NOMO-1 treated with dmso at 0.1 percent for 144 hours (cell line): ENCODE measurements at regions not wholly inside any gene's neighbourhood (a gene's known extent, or its start where the extent isn't known, plus 50 kb on each side); places are given as distances from the start of the nearest gene placed in this dataset.
A peak's percentile ranks its signal among the peaks of the same experiment; 100 is the strongest.
"Not testable (repeated sequence)": the region's sequence is repeated elsewhere in the genome, so short reads cannot be mapped to it uniquely, and the experiment has no call there.

Experiments used
- DNase-seq: peaks from one replicate; lab custom pipeline; 2025; ENCODE audit not compliant: unreplicated experiment; lab: John Stamatoyannopoulos, UW

DNA sequence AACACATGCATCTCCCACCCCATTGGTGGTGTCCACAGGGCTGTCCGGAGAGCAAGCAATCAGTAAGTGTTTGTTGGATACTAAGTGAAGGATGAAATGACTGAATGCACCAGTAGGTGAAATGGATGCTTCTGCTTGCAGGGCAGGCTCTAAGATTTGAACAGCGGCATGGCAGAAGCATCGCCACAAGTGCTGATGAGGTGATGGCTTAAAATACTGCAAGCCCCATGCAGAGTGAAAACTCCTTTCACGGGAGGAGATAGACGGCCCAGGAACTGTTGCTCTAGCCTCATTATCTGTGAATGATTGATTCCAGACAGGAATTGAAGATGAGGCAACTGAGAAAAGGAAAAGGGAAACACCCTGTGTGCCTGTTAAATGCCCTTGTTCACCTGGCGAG is 158.9 kb downstream of the LY86 start:
- no peak for DNase-seq

DNA sequence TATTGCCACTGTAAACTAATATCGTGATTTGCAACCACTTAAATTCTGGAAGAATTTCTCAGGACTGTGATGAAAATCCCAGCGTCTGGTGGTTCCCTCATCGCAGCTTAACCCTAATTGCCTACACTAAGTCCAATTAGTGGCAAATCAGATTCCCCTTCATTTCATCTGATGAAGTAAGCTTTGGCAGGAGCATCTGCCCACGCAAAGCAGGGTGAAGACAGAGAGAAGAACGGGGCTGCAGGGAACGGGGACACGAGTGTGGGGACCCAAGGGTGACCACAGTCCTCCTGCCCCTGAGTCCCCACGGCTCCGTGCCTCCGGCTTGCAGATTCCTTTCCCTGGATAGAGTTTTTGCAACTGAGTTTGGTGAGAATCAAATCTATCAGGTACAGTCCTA is 159.5 kb downstream of the LY86 start:
- no peak for DNase-seq

DNA sequence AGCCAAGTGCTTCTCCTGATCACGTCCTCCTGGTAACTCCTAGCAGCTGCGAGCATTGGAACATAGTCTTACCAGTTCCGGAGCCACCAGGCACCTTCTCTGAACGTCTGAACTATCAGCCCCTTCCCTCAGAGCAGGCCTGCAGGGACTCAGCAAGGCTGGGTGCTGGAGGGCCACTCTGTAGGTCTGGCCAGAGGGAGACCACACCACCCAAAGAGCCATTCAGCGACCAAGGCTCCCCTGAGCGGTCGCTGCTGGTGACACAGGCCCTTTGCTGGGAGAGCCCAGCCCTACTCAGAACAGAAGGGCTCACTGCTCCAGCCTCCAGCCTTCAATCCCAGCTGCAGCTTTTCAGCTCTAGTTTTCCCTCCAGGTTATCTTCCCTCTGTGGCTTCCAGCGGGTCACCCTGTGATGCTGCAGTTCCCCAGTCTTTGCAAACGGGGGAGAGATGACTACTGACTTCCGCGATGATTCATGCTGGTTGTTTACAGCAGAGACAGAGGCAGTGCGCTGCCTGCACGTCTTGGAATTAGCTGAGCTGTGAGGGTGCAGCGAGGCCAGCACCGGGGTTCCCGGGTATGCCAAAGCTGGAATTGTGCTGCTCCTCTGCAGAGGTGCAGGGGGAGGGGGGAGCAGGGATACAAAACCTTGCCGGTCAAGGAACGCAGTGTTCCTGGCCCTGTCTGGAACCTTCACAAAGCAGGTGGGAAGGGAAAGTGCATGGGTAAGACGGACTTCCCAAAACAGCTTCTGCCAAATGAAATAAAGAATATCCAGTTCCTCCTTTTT is 161.4 kb downstream of the LY86 start:
- DNase-seq = peak; percentile 21

DNA sequence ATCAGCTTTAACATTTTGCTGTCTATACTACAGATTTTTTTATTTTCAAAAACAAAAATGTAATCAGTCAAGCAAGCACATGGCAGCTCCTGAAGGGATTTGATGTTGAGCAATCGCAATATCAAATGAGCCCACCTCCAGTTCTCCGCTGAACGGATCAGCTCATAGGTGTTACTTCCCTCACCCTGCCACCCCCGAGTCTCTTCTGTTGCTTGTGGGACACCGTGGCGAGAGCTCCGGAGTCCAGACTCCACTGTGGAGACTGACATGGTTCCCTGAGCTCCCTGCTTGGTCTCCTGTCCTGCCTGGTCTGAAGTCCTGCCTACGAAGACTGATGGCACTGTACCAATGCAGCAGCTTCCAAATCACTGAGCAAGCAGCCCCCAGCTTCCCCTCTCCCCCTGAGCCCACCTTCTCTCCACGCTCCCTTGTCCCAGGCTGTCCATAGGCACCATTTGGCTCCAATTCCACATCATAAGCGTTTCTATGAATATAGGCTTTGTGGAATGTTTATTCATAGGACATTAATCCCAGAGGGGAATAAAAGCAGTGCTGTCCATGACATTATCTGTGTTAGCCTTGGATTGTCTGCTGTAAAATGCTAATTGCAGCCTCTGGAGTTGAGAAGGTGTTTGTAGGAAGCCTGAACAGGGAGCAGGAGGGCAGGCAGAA is 162.2 kb downstream of the LY86 start:
- DNase-seq = no peak

DNA sequence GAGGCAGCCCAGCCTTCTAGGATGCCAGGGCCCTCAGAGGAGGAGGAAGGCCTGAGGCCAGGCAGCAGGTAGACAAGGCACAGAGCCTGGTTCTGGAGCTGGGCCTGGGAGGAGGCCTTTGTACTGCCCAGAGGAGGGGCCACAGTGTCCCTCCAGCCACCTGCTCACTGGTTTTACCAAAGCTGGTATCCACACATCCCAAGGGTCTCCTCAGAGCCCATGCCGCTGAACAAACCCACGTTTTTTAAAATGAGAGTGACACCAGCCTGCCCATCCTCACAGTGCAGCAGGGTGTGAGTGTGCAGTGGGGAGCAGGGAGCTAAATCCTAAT is 162.7 kb downstream of the LY86 start:
- no peak for DNase-seq

DNA sequence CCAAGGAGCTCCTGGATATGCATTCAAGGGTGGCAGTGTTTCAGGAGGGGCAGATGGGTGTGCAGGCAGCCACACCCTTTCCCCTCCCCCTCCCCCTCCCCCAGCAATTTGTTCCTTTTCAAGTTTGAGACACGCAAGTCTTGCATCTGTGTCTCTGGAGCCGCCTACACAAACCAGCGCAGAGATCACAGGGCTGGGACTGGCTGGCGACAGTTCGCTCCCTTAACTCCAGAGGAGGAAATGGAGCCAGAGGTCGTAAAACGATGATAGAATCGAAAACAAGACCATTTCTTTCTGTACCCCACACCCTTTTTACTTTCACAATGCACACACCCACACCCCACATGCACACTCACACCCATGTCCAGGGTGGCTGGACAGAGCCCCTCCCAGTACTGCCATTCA is 163.1 kb downstream of the LY86 start:
- peak; percentile 17 for DNase-seq

DNA sequence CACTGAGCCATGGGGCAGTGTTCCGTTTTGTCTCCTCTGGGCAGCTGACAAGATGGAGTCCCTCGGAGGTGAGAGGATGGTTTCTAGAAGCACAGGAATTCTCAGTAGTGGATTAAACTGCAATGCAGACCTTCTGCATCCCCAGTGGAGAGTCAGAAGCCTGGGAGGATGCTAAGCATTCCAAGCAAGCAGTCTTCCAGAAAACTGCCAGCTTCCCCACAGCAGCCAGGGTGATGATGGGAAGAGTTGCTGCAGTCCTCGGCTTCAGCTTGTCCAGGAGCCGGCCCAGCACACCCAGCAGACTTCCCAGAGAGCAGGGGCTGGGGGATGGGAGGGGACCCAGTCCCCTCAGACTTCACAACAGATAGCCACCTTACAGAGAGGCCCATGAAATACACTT is 163.6 kb downstream of the LY86 start:
- DNase-seq = no peak

DNA sequence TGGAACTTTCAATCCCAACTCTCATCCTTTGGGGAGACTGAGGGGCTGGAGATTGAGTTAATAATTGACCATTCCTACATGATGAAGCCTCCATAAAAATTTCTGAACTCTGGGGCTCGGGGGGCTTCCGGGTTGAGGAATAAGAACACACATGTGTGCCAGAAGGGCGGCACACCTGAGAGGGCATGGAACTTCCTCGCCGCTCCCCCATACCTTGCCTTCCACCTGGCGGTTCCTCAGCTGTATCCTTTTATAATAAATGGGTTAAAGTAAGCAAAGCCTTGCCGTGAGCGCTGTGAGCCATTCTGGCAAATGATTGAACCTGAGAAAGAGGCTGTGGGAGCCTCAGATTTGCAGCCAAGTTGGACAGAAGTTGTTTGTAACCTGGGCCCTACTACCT is 164.8 kb downstream of the LY86 start:
- DNase-seq = no peak

DNA sequence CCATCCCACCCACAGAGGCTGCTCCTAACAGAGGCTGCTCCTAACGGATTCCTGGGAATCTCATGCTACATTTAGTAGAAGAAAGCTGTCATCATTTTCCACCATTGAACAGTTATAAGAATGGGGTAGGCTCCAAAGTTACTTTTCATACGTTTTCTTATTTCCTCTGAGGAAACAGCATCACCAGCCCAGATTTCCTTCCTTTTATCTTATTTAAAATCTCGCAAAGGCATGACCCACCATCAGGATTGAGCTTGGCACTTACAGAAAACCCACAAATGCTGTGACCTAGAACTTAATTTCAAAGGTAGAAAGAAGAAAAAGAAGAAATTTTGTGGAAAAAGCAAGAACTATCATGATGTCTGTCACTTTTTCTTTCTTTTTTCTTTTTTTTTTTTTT is 168.0 kb downstream of the LY86 start:
- DNase-seq = no peak

DNA sequence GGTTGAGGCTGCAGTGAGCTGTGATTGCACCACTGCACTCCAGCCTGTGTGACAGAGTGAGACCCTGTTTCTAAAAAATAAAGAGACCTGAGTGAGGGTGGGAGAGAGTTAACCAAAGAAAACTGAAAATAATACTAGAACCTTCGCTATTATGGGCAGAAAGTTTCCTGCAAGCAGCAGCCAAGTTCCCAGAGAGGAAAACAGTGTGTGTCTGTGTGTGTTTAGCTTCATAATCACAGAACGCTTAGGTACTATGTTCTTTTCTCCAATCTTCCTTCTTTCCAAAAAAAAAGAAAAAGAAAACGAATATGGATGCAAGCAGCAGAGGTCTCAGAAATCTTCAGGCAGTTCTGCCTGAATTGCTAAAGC is 170.0 kb downstream of the LY86 start:
- DNase-seq = no peak

DNA sequence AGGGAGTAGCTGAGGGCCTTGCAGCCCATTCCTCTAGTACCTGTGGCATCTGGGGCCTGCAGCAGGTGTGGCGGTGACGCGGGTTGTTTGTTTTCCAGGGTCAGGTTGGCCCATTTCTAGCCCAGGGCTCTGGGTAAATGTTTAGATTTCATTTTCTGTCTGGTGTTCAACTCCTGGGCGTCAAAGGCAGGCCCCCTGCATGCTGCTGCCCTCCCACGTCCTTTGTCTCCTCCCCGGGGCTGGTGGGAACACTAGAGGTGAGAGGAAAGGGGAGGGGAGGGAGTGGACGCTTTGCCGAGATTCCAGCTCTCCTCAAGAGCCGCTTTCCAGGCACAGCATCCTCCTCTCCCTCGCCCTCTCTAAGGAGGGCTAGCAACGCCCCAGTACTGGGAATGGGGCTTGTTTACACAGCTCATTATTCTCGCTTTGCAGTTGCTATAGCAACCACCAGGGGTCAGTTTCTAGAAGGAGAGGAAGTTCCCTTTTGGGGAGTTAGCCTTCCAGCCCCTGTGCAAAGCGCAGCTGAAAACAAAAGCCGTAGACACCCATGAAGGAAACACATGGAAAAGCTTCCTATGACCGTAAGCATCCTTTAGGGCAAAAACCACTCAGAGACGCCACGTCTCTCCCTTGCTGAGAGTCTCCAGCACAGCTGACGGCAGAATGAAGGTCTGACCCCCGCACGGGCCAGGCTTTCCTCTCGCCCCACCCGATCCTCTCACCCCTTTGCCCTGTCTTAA is 170.6 kb downstream of the LY86 start:
- peak; percentile 61 for DNase-seq

DNA sequence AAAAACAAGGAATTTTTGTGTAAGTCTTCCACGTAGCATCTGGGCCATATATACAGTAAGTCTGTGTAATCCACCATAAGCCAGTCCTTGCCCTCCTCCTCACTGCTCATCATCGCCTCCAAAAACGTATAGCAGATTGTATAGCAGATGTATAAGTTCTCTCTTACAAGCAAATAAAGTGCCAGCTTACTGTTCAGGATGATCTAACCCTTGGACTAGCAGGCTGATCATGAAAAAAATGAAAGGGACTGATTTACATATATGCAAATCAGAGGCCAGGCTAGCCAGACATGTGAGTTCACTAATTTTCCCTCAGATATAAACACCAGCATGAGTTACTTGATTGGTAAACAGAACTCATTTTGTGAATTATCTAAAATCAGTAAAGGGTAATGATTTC is 171.5 kb downstream of the LY86 start:
- no peak for DNase-seq

DNA sequence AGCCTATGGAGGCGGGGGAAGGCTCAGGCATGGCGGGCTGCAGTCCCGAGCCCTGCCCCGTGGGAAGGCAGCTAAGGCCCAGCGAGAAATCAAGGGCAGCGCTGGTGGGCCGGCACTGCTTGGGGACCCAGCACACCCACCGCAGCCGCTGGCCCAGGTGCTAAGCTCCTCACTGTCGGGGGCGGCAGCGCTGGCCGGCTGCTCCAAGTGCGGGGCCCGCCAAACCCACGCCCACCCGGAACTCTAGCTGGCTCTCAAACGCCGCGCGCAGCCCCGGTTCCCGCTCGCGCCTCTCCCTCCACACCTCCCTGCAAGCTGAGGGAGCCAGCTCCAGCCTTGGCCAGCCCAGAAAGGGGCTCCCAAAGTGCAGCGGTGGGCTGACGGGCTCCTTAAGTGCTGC is 174.0 kb downstream of the LY86 start:
- DNase-seq = not testable (repeated sequence)

DNA sequence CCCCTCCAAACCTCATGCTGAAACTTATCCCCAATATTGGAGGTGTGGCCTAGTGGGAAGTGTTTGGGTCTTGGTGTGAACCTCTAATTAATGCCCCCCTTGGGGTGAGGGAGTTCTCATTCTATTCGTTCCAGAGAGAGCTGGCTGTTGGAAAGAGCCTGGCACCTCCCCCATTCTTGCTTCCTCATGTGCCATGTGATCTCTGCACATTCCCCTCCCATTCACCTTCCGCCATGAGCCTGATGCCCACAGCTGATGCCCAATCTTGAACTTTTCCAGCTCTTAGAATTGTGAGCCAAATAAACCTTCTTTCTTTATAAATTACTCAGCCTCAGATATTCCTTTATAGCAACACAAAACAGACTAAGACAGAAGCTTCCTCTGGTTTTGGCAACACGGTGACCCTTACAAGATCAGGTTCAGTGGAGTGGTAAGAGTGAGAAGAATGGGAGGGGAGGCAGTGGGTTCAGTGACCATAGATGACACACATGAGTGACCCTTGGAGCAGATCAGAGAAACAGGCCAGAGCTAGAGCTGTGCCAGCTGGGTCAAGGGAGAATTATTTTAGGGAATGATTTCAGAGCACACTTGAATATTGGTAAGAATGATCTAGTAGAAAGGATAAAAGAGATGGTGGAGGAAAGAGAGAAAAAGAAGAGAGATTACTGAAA is 176.4 kb downstream of the LY86 start:
- no peak for DNase-seq

DNA sequence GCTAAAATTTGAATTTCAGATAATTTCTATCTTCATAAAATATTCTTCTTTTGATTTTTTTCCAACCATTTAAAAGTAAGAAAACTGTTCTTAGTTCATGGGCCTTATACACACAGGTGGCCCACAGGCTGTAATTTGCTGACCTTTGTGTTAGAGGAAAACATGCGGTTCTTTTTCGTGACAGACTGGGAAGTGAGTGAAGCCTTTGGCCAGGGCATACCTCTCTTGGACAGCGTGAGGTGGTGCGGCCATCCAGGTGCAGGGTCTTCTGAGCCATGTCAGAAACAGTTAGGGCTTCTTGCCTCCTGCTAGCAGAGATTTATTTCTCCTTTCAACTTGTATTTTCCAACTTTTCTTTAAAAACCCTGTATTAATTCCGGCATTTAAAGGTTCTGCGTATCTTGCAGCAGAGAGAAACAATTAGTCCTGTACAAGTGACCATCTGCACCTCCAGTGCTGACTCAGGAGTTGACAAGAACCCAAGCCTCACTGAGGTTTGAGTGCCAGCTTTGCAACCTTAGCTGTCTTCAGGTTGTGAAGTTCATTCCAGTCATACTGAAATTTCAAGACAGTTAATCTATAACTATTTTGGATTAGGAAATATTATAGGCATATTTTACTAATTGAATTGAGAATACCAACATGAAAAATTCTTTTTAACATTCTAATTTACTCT is 177.8 kb downstream of the LY86 start:
- no peak for DNase-seq

DNA sequence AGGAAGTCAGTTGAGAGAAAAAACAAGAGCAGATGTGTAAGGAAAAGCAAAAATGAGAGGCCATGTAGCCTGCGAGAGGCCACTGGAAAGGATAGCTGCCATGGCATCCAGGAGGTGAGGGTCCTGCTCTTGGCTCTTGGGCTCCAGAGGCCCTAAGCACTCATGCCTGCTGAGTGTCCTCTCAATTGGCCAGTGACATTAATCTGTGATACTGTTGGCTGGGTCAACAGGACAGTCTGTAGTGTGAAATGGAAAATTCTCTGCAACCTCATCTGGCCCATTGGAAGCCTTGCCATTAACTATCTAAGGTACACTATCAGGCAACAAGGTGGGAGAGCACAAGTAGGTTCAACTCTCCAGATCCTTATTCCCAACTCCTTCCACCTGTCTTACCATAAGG is 180.9 kb downstream of the LY86 start:
- no peak for DNase-seq

DNA sequence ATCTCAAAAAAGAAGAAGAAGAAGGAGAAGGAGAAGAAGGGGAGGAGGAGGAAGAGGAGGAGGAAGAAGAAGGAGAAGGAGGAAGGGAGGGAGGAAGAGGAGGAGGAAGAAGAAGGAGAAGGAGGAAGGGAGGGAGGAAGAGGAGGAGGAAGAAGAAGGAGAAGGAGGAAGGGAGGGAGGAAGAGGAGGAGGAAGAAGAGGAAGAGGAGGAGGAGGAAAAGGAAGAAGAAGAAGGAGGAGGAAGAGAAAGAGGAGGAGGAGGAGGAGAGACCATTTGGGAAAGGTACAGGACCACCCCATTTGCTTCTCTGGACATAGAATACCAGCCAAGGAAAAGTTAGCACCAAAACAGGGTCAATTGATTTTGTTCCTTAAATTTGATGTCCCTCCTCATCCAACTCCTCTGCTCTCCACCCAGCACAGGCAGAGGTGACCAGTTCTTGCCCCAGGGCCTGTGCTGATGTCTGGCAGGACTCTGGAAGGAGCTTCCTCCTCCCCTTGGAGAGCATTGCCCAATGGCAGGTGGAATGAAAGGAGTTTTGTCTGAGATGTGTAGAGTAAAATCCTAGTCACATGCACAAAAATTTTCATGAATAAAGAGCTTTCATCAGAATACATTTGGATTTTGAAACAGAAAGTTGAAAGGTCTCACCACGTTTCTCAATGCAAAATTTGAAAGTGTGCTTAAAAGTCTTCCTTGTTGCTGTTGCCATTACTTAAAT is 182.9 kb downstream of the LY86 start:
- no peak for DNase-seq

DNA sequence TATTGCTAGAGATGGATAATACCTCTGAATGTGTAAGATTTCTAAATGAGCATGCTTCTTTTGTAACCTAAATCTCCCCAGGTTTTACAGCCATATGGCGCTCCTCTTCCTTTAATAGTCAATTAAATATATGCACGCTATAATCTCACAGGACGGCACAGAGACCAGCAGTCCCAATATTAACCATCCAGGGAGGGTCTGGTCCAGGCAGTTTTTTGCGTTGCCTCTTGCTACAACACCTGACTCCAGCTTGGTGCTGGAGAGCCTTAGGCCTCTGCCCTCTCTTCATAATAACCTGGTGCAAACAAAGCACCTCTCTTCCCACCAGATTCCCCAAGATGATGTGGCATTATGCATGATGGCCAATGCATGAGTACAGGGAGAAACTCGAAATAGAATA is 183.4 kb downstream of the LY86 start:
- no peak for DNase-seq

DNA sequence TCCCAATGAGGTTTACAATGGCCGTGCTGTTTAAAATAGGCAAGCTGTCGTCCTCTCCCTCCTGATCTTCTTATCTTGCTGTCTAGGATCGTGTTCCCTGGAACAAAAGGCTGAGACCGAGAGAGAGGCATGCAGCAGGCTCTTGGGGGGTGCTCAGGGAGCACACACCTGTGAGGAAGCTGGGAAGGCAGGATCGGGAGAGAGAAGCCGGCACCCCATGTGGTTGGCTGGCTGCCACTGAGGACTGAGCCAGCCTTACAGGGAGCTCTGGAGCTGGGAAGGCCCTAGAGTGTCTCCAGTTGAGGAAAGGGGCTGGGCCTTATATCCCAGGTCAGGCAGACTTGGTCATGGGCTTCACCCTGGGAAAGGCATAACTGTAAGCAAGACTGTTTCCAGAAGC is 184.2 kb downstream of the LY86 start:
- no peak for DNase-seq

DNA sequence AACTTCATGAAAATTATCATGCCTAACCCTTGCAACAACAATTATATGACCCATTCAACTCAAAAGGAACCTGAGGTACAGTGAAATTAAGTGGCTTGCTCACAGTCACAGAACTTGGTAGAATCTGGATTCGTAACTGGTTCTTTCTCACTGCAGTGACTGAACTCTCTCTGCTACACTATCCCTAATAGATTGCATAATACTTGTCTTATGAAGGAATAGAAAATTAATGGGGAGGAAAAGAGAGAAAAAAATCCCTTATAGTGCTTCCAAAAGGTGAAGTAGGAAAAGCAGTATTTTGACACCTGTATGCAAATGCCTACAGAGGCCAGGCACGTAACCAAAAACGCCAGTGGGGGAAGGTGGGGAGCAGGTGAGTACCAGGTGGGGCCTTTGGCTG is 186.6 kb downstream of the LY86 start:
- DNase-seq = no peak

DNA sequence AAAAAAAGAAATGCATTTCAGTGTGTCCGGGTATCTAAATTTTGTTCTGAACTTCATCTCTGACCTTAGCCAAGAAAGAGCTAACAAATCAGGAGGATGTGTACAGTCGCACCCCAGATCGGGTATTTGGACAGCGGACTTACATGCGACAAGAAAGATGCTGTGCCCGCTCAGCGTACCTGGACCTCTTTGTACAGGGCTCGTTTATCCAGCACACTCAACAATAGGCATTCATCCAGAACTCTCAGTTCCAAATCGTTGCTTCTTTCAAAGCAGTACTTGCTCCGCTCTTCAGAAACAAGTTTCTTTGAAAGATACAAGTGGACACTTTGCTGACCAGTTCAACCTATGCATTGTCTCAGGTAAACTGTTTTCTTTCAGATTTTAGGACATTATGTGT is 191.7 kb downstream of the LY86 start:
- DNase-seq = no peak
